Erythroblast (primary cell): ENCODE measurements at regions not wholly inside any gene's neighbourhood (a gene's known extent, or its start where the extent isn't known, plus 50 kb on each side); places are given as distances from the start of the nearest gene placed in this dataset.

ENCODE experiments used
- GATA1 ChIP-seq: IDR thresholded peaks from 2 replicates; pipeline ENCODE4 v1.6.1; 2011; ENCODE audit warnings: low read depth, mild to moderate bottlenecking, control low read depth, low read length, moderate library complexity
- POLR2A ChIP-seq: IDR thresholded peaks from 2 replicates; pipeline ENCODE4 v1.6.1; 2011; ENCODE audit warnings: mild to moderate bottlenecking, low read length

- TF ChIP-seq POLR2A, result no peak
- no peak for TF ChIP-seq GATA1
Observed at GRCh38 chr3:26100176-26100575, 310.3 kb downstream of the OXSM start.
